GM04503 (cell line): ENCODE measurements at regions not wholly inside any gene's neighbourhood (a gene's known extent, or its start where the extent isn't known, plus 50 kb on each side); places are given as distances from the start of the nearest gene placed in this dataset.
A peak's percentile ranks its signal among the peaks of the same experiment; 100 is the strongest.
"Not testable (repeated sequence)": the region's sequence is repeated elsewhere in the genome, so short reads cannot be mapped to it uniquely, and the experiment has no call there.

Experiments used
- DNase-seq: peaks from one replicate; pipeline ENCODE4 v3.0.0-alpha.2; 2012; ENCODE audit warnings: low read depth

DNA sequence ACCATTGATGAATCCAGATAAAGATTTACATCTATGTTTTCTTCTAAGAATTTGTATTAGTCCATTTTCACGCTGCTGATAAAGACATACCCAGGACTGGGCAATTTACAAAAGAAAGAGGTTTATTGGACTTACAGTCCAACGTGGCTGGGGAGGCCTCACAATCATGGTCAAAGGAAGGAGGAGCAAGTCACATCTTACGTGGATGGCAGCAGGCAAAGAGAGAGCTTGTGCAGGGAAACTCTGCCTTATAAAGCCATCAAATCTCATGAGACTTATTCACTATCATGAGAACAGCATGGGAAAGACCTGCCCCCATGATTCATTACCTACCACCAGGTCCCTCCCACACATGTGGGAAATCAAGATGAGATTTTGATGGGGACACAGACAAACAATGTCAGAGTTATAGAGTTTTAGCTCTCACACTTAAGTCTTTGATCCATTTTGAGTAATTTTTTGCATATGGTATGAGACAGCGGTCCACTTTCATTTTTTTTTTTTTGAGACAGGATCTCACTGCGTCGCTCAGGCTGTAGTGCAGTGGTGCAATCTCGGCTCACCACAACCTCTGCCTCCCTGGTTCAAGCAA lies 53.5 kb upstream of the JADE2 start:
- DNase-seq = not testable (repeated sequence)

DNA sequence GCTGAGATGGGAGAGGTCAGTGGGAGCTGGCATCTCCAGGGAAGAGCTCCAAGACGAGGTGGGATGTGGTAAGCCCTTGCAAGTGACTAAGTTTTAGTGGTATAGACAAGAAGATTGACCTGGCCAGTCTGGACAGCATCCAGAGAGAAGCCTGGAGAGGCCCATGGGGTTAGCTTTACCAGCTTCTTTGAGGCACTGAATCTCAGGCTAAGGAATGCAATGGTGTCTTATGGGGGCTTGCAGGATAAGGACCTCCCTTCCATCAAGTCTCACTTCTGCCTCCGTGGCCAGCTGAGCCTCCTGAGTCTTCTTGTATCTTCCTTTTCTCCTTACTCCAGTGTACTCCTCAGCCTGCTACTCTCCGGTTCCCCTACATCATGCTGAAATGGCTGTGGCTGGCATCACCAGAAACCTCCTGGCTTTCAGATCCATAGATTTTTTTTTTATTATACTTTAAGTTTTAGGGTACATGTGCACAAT lies 56.5 kb upstream of the JADE2 start:
- DNase-seq = no peak

DNA sequence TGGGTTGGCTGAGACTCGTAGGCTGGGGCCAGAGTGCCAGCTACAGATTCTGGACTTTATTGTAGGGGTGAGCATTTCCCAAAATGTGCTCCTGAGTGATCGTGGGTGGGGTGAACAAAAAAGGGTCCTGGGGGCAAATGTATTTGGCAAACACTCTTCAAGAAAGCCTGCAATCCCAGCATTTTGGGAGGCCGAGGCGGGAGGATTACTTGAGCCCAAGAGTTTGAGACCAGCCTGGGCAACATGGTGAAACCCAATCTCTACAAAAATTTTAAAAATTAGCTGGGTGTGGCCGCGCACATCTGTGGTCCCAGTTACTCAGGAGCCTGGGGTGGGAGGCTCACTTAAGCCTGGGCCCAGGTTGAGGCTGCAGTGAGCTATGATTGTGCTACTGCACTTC lies 55.5 kb upstream of the CDKN2AIPNL start:
- DNase-seq = no peak

DNA sequence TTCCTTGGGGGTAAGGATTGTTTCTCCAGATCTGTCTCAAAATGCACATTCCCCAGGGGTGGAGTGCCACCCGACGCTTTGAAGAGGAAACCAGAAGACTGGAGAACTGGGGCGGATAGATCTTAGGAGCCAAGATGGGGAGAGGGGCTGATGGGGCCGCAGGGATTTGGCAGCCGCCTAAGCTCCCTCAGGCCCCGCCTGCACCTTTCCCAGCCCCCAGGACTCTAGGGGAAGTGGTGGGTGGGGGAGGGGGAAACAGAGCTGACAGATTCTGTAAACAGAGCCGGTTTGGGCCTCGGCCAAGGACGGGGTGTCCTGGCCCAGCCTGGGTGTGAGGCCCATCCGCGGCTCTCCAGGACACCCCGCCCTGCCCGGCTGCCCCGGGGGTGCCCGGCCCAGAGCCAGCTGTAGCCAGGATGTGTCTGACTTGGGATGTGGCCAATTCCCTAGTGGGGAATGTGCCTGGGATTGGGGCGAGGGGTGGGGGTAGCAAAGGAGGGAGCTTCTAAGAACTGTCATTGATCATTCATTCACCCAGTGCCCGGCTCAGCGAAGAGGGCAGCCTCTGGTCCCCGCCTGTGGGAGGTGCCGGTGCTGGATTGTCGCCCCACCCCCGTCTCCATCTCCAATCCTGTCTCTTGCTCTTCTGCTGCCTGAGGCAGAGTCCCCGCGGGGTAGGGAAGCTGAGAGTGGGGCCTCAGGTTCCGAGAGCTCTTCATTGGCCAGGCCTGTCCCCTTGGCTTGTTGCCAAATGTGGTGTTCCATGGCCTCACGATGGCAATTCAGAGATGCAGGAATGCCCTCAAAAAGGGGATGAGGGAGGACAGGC lies 54.8 kb upstream of the CDKN2AIPNL start:
- peak; percentile 17 for DNase-seq

DNA sequence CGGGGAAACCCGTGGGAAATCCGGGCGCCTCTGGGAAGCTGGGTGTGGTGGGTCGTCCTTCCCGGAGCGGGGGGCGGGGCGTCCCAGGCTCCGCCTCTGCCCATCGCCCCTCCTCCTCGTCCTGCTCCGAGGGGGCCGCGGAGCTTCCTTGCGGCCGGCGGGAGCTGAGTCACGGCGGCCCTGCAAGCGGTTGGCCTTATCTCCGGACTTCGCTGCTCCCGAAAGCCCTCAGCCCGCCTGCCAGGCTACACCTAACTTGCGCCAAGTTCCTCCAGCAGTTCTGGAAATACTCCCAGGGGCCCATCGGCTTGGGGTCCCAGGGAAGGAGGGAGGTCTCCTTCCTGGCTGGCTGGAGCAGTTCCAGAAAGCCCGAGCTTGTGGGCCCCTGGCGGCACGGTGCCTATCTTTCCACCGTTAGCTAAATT lies 54.1 kb upstream of the CDKN2AIPNL start:
- peak; percentile 49 for DNase-seq

DNA sequence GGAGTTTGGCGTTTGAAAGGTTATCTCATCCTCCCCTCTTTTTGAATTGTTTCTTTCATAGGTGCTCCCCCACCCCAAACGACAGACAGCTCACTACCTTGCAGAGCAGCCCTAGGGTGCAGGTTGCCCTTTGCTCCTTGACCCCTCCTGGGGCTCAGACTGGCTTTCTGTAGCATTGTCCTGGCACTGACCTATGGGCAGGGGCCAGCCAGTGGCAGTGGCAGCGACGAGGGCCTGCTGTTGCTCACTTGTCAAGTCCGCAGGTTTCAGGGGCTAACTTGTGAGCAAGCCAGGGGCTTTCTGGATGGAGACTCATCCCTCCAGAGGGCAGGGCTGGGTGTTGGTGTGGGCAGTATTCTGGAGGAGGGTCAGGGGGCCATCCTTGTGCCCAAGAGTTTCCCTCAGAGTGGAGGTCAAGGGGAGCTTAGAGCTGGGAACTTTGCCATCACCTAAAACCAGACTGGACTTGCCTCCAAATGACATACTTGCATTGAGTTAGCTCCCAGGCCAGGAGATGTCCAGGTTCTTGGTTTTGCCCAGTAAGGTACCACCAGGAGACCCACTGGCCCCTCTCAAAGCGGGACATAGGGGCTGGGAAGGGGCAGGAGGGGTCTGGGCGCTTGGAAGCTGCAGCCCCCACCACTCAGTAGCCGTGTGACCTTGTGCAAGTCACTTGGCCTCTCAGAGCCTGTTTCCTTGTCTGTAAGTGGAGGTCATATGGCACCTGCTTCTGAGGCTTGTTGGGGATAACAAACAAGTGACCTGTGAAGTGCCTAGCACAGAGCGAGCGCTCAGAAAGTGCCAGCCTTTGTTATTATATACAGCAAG lies 53.5 kb upstream of the CDKN2AIPNL start:
- no peak for DNase-seq

DNA sequence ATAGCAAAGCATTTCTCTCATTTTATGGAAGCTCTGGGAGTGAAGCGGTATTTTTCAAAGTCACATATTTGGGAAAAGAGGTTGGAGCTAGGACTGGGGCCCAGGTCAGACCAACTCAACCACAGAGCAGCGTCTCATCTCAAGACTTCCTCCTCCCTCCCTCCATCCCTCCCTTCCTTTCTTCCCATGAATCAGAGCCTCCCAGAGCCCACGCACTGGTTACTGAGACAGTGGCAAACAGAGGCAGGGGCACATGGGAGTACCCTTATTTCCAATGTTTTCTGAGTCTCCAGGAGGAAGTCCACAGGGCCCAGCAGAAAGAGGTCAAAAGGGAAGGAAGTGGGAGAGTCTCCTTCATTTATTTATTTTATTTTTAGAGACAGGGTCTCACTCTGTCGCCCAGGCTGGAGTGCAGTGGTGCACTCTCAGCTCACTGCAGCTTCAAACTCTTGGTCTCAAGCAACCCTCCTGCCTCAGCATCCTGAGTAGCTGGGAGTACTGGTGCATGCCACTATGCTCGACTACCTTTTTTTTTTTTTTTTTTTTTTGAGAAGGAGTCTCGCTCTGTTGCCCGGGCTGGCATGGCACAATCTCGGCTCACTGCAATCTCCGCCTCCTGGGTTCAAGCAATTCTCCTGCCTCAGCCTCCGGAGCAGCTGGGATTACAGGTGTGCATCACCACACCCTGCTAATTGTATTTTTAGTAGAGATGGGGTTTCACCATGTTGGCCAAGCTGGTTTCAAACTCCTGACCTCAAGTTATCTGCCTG lies 52.5 kb upstream of the CDKN2AIPNL start:
- DNase-seq = no peak

DNA sequence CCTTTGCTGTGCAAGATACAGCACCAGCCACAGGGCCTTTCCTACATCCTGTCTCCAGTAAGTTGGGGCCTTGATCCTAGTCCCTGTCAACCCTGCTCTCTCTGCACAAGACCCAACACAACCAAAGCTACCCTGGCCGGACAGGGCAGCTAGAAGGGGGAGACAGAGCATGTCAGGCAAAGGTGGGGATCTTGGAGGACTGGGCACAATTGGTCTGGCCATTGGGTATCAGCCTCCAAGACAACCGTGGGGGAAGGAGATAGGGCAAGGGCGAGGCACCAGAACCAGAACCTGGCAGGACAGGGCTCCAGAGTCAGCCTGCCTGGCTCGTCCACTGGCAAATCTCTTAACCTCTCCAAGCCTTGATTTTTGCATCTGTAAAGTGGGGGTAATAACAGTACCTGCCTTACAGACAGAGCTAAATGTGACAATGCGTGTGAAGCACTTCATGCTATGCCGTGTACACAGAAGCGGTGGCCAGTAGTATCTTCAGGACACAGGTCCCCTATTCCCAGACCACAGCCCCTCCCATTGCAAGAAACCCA lies 51.6 kb upstream of the CDKN2AIPNL start:
- no peak for DNase-seq

DNA sequence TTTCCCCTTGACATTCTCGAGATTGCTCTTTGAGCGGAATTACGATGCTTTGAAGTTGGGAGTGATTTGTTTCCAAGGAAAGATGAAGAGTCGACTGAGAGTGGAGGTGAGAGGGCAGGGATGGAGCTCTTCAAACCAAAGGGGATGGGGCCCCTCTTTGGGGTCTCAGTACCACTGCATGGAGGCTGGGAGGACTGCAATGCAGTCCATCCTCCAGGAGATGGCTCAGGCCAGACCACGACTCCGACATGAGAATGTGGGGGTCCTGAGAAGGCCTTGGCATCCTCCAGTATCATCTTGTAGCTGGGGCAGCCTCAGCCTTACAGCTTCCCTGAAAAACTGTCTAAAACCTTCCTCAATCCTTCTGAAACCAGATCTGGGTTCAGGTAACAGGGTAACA lies 51.1 kb upstream of the CDKN2AIPNL start:
- no peak for DNase-seq

DNA sequence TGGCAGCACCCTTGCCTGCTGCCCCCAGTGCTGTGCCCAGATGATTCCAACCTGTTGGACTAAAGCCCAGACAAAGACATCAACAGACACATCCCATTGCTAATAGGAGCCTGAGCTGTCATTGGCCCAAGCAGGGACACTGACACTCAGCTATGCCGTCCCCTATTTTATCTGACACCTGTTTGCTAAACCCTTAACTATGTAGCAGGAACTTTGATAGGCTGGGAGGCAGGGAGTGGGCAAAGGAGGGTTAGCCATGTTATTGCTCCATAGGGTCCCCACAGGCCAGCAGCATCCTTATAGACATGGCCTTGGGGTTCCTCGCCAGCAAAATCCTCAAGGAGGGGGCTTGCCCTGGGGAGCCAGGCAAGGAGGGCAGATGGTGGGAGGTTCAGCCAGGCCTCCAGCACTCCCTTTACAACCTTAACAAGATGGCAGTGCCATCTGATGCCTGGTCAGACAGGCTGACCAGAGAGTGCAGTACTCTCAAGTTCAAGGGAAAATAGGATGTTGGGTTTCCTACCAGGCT lies 50.4 kb upstream of the CDKN2AIPNL start:
- DNase-seq = no peak
